GM23338 (cell line): ENCODE measurements at regions not wholly inside any gene's neighbourhood (a gene's known extent, or its start where the extent isn't known, plus 50 kb on each side); places are given as distances from the start of the nearest gene placed in this dataset.

ENCODE experiments used
- ATAC-seq: fragments of 200-7000 bp; cut with Tn5 transposase; 3 replicates; pipeline ENCODE4 v1.9.1; 2020
- DNase-seq: peaks from one replicate; pipeline ENCODE4 v3.0.0-alpha.2; 2015; ENCODE audit warnings: low spot score
- H2AFZ ChIP-seq: fragments of 200-600 bp; sonication (generic); 2 replicates; pipeline ENCODE4 v1.8.0; 2016; ENCODE audit warnings: antibody characterized with exemption, mild to moderate bottlenecking, moderate library complexity
- H3F3A ChIP-seq: fragments of 200-600 bp; sonication (generic); replicated peaks from 2 replicates; pipeline ENCODE4 v1.8.0; 2017; ENCODE audit warnings: antibody characterized with exemption, mixed run types, low read depth
- H3K27ac ChIP-seq: fragments of 200-600 bp; sonication (generic); 2 replicates; pipeline ENCODE4 v1.6.1; 2016; ENCODE audit warnings: low read depth
- H3K27me3 ChIP-seq: fragments of 200-600 bp; sonication (generic); 2 replicates; pipeline ENCODE4 v1.8.0; 2016; ENCODE audit warnings: mild to moderate bottlenecking, mixed run types, moderate library complexity; ENCODE audit not compliant: insufficient read depth
- H3K36me3 ChIP-seq: fragments of 200-600 bp; sonication (generic); 2 replicates; pipeline ENCODE4 v1.8.0; 2016; ENCODE audit warnings: mild to moderate bottlenecking; ENCODE audit not compliant: insufficient read depth
- H3K4me1 ChIP-seq: fragments of 200-600 bp; sonication (generic); 2 replicates; pipeline ENCODE4 v1.8.0; 2016; ENCODE audit warnings: mild to moderate bottlenecking, moderate library complexity; ENCODE audit not compliant: insufficient read depth
- H3K4me2 ChIP-seq: fragments of 200-600 bp; sonication (generic); 2 replicates; pipeline ENCODE4 v1.7.1; 2017; ENCODE audit warnings: mixed run types
- H3K4me3 ChIP-seq: fragments of 200-600 bp; sonication (generic); 2 replicates; pipeline ENCODE4 v1.6.1; 2016; ENCODE audit warnings: mixed run types
- H3K79me2 ChIP-seq: fragments of 200-600 bp; sonication (generic); replicated peaks from 2 replicates; pipeline ENCODE4 v1.8.0; 2017; ENCODE audit warnings: mild to moderate bottlenecking; ENCODE audit not compliant: insufficient read depth
- H3K9me2 ChIP-seq: fragments of 200-600 bp; sonication (generic); 2 replicates; pipeline ENCODE4 v1.8.0; 2017; ENCODE audit not compliant: insufficient read depth
- H4K20me1 ChIP-seq: fragments of 200-600 bp; sonication (generic); replicated peaks from 2 replicates; pipeline ENCODE4 v1.8.0; 2017; ENCODE audit warnings: mild to moderate bottlenecking; ENCODE audit not compliant: insufficient read depth
- H3K27ac Mint-ChIP-seq: 2 replicates; pipeline ENCODE4 v1.8.0; 2020; ENCODE audit warnings: inconsistent platforms, mild to moderate bottlenecking, moderate library complexity, mixed read lengths
- H3K27me3 Mint-ChIP-seq: 3 replicates; pipeline ENCODE4 v1.8.0; 2022; ENCODE audit warnings: low read depth, mild to moderate bottlenecking, moderate library complexity, mixed read lengths, inconsistent platforms; ENCODE audit not compliant: insufficient read depth, poor library complexity
- H3K36me3 Mint-ChIP-seq: 3 replicates; pipeline ENCODE4 v1.8.0; 2021; ENCODE audit warnings: low read depth, mild to moderate bottlenecking, inconsistent platforms, moderate library complexity, mixed read lengths
- H3K4me1 Mint-ChIP-seq: 3 replicates; pipeline ENCODE4 v1.8.0; 2020; ENCODE audit warnings: mild to moderate bottlenecking, inconsistent platforms, mixed read lengths
- H3K4me3 Mint-ChIP-seq: 3 replicates; pipeline ENCODE4 v1.8.0; 2021; ENCODE audit warnings: moderate library complexity, mild to moderate bottlenecking, inconsistent platforms, mixed read lengths
- H3K9me3 Mint-ChIP-seq: 3 replicates; pipeline ENCODE4 v1.8.0; 2020; ENCODE audit warnings: moderate library complexity, mild to moderate bottlenecking, inconsistent platforms, mixed read lengths
- EZH2 ChIP-seq: fragments of 200-600 bp; sonication (generic); IDR thresholded peaks from one replicate; pipeline ENCODE4 v1.8.0; 2017; ENCODE audit warnings: antibody characterized with exemption, mild to moderate bottlenecking, low read depth; ENCODE audit not compliant: unreplicated experiment
- NANOG ChIP-seq: IDR thresholded peaks from 2 replicates; pipeline ENCODE4 v1.6.1; 2016; ENCODE audit warnings: antibody characterized with exemption, borderline replicate concordance
- STAT1 ChIP-seq: IDR thresholded peaks from one replicate; pipeline ENCODE4 v1.6.1; 2016; ENCODE audit warnings: antibody characterized with exemption; ENCODE audit not compliant: unreplicated experiment
- ZNF114 ChIP-seq: fragments of 250-450 bp; sonication (Bioruptor Pico); IDR thresholded peaks from 2 replicates; pipeline ENCODE4 v1.5.0; 2020; ENCODE audit warnings: mild to moderate bottlenecking, moderate library complexity
- TF ChIP-seq, protein P1 (sequence below): fragments of 250-450 bp; sonication (Bioruptor Pico); IDR thresholded peaks from 2 replicates; pipeline ENCODE4 v1.5.0; 2020; ENCODE audit warnings: mild to moderate bottlenecking, moderate library complexity
- TF ChIP-seq, protein P2 (sequence below): IDR thresholded peaks from one replicate; pipeline ENCODE4 v1.6.1; 2018; ENCODE audit warnings: antibody characterized with exemption; ENCODE audit not compliant: unreplicated experiment

DNA sequence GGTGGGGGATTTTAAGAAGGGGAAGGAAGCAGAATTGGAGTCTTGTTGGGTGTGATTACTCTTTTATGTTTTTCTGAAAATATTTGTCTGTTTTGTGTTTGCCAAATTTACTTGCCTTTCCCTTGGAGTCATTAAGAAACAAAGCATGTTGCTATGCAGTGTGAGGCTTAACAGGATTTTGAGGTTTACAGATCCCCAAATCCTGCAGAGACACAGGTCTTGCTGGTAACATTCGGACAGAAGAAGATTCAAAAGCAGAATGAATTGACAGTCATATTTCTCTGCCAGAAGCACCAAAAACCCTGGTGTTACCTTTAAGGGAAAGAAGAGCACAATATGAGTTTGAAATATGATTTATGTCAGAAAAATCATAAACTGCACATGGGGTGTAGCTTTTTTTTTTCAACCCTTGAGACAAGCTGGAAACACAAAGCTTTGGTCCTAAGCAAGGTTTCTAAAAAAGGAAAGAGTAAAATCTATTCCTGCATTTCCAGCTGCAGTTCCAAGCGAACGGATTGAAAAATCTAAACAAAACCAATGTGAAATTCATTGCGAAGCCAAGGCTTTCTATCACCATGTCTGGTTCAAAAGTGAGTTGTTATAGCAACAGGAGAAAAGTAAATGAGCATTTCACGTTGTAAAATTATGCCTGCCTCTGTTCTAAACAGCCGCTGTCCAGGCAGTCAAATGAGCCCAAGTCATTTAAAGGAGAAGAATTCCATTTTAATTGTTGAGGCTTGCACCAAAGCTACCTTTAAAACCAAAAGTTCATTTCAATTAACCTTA lies 358.9 kb upstream of the SASH1 start (continued):
- TF ChIP-seq, protein P1, sequence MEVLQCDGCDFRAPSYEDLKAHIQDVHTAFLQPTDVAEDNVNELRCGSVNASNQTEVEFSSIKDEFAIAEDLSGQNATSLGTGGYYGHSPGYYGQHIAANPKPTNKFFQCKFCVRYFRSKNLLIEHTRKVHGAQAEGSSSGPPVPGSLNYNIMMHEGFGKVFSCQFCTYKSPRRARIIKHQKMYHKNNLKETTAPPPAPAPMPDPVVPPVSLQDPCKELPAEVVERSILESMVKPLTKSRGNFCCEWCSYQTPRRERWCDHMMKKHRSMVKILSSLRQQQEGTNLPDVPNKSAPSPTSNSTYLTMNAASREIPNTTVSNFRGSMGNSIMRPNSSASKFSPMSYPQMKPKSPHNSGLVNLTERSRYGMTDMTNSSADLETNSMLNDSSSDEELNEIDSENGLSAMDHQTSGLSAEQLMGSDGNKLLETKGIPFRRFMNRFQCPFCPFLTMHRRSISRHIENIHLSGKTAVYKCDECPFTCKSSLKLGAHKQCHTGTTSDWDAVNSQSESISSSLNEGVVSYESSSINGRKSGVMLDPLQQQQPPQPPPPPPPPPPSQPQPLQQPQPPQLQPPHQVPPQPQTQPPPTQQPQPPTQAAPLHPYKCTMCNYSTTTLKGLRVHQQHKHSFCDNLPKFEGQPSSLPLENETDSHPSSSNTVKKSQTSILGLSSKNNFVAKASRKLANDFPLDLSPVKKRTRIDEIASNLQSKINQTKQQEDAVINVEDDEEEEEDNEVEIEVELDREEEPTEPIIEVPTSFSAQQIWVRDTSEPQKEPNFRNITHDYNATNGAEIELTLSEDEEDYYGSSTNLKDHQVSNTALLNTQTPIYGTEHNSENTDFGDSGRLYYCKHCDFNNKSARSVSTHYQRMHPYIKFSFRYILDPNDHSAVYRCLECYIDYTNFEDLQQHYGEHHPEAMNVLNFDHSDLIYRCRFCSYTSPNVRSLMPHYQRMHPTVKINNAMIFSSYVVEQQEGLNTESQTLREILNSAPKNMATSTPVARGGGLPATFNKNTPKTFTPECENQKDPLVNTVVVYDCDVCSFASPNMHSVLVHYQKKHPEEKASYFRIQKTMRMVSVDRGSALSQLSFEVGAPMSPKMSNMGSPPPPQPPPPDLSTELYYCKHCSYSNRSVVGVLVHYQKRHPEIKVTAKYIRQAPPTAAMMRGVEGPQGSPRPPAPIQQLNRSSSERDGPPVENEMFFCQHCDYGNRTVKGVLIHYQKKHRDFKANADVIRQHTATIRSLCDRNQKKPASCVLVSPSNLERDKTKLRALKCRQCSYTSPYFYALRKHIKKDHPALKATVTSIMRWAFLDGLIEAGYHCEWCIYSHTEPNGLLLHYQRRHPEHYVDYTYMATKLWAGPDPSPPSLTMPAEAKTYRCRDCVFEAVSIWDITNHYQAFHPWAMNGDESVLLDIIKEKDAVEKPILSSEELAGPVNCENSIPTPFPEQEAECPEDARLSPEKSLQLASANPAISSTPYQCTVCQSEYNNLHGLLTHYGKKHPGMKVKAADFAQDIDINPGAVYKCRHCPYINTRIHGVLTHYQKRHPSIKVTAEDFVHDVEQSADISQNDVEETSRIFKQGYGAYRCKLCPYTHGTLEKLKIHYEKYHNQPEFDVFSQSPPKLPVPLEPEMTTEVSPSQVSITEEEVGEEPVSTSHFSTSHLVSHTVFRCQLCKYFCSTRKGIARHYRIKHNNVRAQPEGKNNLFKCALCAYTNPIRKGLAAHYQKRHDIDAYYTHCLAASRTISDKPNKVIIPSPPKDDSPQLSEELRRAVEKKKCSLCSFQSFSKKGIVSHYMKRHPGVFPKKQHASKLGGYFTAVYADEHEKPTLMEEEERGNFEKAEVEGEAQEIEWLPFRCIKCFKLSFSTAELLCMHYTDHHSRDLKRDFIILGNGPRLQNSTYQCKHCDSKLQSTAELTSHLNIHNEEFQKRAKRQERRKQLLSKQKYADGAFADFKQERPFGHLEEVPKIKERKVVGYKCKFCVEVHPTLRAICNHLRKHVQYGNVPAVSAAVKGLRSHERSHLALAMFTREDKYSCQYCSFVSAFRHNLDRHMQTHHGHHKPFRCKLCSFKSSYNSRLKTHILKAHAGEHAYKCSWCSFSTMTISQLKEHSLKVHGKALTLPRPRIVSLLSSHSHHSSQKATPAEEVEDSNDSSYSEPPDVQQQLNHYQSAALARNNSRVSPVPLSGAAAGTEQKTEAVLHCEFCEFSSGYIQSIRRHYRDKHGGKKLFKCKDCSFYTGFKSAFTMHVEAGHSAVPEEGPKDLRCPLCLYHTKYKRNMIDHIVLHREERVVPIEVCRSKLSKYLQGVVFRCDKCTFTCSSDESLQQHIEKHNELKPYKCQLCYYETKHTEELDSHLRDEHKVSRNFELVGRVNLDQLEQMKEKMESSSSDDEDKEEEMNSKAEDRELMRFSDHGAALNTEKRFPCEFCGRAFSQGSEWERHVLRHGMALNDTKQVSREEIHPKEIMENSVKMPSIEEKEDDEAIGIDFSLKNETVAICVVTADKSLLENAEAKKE = no peak
- TF ChIP-seq STAT1 (no peak), ZNF114 (CRISPR knock-in tag) (no peak), EZH2 (no peak)

DNA sequence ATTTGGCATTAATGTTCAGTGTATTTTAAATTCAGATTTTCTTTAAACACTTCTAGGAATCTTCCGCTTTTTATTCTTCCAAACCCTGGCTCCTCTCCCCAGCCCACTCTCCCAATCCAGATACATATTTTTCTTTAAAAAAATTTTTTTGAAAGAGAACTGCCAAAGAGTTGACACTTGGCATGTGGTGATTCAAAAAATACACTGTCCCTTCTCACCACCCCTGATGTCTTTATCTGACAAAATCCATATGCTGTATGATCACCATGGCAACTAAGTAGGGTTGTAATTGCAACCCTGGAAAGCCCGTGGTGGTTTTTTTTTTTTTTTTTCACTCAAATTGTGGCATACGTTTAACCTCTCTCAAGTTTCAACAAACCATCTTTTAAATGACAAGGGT lies 355.8 kb upstream of the SASH1 start:
- no peaks in the 10 kb centered on the region for H3K4me1 Mint-ChIP-seq

More for the DNA sequence above, 355.8 kb upstream of the SASH1 start:
- Histone ChIP-seq H3K79me2 (no peaks in the 10 kb centered on the region), H2AFZ (no peak overlapping the region), H3K4me3 (no peak overlapping the region), H4K20me1 (no peaks in the 10 kb centered on the region), H3K9me2 (0 out of 2 replicates have a peak, but pooled peaks cover 7% of the 10 kb centered on the region), H3K36me3 (no peaks in the 10 kb centered on the region), H3K27ac (no peak overlapping the region), H3F3A (no peaks in the 10 kb centered on the region), H3K4me1 (no peaks in the 10 kb centered on the region), H3K4me2 (no peak overlapping the region), H3K27me3 (no peaks in the 10 kb centered on the region)
- Mint-ChIP-seq H3K27ac (no peak overlapping the region), H3K9me3 (no peaks in the 10 kb centered on the region), H3K4me3 (no peak overlapping the region), H3K27me3 (no peaks in the 10 kb centered on the region), H3K36me3 (no peaks in the 10 kb centered on the region)
- TF ChIP-seq STAT1 = no peak
- no peak for TF ChIP-seq NANOG
- TF ChIP-seq, protein P2, sequence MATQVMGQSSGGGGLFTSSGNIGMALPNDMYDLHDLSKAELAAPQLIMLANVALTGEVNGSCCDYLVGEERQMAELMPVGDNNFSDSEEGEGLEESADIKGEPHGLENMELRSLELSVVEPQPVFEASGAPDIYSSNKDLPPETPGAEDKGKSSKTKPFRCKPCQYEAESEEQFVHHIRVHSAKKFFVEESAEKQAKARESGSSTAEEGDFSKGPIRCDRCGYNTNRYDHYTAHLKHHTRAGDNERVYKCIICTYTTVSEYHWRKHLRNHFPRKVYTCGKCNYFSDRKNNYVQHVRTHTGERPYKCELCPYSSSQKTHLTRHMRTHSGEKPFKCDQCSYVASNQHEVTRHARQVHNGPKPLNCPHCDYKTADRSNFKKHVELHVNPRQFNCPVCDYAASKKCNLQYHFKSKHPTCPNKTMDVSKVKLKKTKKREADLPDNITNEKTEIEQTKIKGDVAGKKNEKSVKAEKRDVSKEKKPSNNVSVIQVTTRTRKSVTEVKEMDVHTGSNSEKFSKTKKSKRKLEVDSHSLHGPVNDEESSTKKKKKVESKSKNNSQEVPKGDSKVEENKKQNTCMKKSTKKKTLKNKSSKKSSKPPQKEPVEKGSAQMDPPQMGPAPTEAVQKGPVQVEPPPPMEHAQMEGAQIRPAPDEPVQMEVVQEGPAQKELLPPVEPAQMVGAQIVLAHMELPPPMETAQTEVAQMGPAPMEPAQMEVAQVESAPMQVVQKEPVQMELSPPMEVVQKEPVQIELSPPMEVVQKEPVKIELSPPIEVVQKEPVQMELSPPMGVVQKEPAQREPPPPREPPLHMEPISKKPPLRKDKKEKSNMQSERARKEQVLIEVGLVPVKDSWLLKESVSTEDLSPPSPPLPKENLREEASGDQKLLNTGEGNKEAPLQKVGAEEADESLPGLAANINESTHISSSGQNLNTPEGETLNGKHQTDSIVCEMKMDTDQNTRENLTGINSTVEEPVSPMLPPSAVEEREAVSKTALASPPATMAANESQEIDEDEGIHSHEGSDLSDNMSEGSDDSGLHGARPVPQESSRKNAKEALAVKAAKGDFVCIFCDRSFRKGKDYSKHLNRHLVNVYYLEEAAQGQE = no peak
- DNase-seq = no peak
- ATAC-seq = no peak
